ENCODE measurements at regions not wholly inside any gene's neighbourhood (a gene's known extent, or its start where the extent isn't known, plus 50 kb on each side); places are given as distances from the start of the nearest gene placed in this dataset.

DNA sequence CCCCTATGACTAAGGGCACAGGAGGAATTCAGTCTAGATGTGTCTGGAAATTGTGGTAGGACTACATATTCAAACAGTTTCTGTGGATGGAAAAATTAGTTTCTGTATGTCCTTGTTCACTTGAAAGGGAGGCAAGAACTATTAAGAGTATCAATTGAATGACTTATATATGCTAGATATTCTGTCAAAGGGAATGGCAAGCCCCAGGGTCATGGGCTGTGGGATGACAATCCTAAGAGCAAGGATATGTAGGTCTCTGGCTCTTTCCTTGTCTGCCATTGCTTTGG lies 383.5 kb upstream of the B3GALT2 start:
- no peak for TF ChIP-seq POLR2A (IDR thresholded peaks at IDR 0.05)
- TF ChIP-seq, protein P1, sequence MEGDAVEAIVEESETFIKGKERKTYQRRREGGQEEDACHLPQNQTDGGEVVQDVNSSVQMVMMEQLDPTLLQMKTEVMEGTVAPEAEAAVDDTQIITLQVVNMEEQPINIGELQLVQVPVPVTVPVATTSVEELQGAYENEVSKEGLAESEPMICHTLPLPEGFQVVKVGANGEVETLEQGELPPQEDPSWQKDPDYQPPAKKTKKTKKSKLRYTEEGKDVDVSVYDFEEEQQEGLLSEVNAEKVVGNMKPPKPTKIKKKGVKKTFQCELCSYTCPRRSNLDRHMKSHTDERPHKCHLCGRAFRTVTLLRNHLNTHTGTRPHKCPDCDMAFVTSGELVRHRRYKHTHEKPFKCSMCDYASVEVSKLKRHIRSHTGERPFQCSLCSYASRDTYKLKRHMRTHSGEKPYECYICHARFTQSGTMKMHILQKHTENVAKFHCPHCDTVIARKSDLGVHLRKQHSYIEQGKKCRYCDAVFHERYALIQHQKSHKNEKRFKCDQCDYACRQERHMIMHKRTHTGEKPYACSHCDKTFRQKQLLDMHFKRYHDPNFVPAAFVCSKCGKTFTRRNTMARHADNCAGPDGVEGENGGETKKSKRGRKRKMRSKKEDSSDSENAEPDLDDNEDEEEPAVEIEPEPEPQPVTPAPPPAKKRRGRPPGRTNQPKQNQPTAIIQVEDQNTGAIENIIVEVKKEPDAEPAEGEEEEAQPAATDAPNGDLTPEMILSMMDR (IDR thresholded peaks at IDR 0.05), result no peak

All from heart left ventricle (tissue), 13 donors.